ENCODE measurements at regions not wholly inside any gene's neighbourhood (a gene's known extent, or its start where the extent isn't known, plus 50 kb on each side); places are given as distances from the start of the nearest gene placed in this dataset.
"Not testable (repeated sequence)": the region's sequence is repeated elsewhere in the genome, so short reads cannot be mapped to it uniquely, and the experiment has no call there.

DNA sequence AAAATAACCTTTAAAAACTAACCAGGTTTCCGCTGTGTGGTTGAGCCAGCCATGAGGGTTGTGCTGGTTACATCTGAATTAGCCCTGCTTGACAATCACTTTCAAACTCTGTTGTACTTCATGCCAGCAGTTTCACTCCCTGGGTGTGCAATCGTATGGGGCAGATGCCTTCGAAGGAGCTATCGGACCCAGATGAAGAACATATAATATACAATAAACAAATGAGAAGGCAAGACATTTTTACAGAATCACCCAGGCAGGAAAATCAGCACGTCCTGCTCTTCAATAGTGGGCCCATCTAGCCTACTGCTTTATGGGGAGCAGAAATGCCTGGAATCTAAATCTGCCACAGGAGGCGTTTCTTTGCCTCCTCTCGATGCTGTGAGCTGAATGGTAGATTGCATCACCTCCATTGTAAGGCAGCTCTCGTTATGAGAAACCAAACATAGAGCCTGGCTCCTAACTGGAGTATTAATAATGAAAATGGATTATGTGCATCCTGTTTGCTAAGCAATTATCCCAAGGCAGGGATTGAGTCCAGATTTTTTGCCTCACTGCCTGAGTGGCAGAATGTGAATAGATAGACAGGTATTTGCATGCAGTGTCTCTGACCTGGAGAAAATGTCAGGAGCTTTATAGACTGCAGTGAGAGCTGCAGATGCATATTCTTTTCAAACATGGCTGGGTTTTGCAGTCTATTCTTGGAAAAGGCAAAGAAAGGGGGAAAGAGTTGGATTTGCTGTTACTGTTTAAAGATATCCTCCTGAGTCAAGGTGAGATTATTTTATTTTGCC is 143.3 kb upstream of the SMARCA2 start:
- no peak for DNase-seq (ENCODE audit: low spot score)

- DNase-seq (ENCODE audit: low spot score), result no peak
These were observed 139.8 kb upstream of the SMARCA2 start for GRCh38 chr9:1875251-1875851.

DNA sequence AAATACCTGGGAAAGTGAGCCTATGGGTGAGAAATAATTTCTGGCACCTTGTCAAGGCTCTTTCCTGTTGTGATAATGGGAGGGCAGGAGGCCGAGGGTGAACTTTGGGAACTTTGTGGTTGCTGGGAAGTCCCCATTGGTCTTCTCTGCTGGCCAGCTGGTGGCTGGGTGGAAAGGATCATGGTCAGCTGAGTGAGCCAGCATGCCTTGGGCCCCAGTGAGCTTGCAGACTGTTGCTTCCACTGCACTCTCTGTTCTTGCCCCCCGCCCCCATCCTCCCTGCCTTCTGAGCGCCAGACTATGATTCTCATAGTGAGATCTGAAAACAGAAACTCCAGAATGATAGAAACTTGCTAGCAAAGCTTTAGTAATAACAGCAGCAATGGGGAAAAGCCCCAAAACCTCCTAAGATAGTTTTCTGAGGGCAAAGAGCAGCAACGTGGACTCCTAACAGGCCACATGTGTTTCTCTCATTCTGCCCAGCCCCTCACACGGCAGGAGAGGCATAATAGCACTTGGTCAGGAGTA is 139.2 kb upstream of the SMARCA2 start:
- DNase-seq (ENCODE audit: low spot score), result no peak

GRCh38 chr9:1876891-1877496 is 138.2 kb upstream of the SMARCA2 start:
- no peak for DNase-seq (ENCODE audit: low spot score)

GRCh38 chr9:1877951-1878350 is 137.2 kb upstream of the SMARCA2 start:
- no peak for DNase-seq (ENCODE audit: low spot score)

GRCh38 chr9:1878811-1879210 is 136.3 kb upstream of the SMARCA2 start:
- DNase-seq (ENCODE audit: low spot score), result no peak

- DNase-seq (ENCODE audit: low spot score), result no peak
These were observed 135.6 kb upstream of the SMARCA2 start for GRCh38 chr9:1879501-1879900.

DNA sequence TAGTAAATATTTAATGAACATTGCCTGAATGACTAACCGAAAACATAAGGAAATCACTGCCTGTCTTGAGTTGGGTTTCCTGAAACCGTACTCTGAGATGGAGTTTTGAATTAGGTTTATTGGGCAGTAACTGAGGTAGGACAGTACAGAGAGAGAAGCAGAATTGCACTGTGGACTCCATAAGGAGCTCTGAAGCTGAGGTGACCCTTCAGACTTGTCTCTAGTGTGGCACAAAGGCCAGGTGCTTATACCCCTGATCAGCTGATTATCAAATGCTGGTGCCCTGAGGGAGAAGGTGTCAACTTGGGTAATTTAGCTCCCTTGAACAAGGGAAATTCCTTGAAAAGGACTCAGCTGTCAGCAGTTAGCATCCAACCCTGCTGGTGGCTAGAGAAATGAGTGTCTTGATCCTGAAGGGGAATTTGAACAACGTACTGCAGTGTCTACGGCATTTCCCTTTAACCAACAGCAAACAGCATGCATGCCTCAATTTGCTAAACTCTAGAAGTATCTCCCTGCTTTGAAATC is 135.0 kb upstream of the SMARCA2 start:
- DNase-seq (ENCODE audit: low spot score), result no peak

DNA sequence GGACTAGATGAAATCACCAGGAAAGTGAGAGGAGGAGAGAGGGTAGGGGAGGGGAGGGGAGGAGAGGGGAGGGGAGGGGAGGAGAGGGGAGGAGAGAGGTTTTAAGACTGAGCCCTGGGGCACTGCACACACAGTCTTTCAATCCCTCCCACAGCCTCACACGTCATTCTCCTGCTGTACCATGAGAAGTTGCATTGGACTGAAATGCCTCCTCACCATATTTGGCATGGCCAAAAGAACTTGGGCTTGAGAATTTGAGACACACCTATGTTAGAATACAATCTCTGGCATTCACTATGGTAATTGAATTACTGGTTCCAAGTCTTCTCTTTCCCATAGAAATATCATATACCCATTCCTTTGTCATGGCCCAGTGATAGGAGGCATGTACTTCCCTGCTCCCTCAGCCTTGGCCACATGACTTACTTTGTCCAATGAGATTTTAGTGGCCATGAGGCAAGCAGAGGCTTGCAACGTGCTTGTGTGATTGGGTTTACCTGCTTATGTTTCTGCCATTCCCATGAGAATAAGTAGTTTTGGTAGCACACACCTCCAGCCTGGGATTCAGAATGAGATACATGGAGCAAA is 133.3 kb upstream of the SMARCA2 start:
- DNase-seq (ENCODE audit: low spot score), result no peak

DNA sequence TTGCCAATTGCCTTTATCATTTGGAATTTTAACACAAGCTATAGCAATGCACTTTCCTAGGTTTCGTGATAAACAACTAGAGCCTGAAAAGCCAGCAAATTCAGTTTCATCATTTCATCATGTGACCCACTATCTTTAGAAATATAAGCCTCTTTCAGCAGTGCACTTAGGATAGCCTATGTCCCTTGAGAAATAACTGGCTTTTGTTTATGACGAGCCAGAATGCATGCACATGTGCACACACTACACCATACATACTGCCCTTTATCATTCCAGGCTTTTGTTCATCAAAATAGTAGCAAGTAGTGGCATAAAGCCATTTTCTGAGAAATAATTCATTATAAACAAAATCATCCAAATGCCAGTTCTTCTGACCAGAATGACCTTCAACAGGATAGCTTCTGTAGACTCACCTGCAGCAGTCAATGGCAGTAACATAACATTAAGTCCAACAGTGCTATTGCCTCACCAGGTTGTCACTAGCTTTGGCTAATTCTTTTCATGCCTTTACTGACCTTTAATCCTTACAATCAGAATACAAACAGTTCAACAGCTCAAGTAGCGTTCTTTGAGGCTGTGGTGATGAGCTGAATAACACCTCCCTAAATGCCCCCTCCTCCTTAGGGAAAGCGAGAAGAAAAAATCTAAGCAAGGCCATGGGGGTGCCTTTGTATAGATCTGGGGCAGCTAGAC is 132.3 kb upstream of the SMARCA2 start:
- no peak for DNase-seq (ENCODE audit: low spot score)

- DNase-seq (ENCODE audit: low spot score), result no peak
These were observed 124.9 kb upstream of the SMARCA2 start for GRCh38 chr9:1890201-1890600.

DNA sequence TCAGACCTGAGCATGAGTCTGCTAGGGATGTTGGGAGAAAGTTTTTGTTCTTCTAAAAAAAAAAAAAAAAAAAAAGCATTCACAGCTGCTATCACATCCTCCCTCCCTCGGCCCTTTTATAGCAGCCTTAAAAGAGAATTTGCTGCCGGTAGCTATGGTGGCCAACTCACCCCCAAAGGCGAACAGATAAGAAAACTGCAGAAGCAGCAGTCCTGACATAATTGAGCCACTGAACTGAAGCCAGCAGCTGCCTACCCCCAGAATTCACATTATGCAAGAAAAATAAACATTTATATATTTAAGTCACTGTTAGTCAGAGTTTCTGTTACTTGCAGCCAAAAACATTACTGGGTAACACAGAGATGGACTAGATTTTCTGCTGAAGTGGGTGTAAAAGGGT is 124.3 kb upstream of the SMARCA2 start:
- DNase-seq (ENCODE audit: low spot score), result no peak

DNA sequence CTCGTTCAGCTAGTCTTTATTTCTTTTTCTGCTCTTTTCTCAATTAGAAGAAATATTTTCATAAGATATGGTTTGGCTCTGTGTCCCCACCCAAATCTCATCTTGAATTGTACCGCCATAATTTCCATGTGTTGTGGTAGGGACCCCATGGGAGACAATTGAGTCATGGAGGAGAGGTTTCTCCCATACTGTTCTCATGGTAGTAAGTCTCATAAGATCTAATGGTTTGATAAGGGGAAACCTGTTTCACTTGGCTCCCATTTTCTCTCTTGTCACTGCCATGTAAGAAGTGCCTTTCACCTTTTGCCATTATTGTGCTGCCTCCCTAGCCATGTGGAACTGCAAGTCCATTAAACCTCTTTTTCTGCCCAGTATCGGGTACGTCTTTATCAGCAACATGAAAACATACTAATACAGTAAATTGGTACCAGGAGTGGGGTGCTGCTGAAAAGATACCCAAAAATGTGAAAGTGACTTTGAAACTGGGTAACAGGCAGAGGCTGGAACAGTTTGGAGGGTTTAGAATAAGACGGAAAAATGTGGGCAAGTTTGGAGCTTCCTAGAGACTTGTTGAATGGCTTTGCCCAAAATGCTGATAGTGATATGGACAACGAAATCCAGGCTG is 112.0 kb upstream of the SMARCA2 start:
- DNase-seq (ENCODE audit: low spot score), result not testable (repeated sequence)

- DNase-seq (ENCODE audit: low spot score), result no peak
These were observed 107.7 kb upstream of the SMARCA2 start for GRCh38 chr9:1907465-1907864.

DNA sequence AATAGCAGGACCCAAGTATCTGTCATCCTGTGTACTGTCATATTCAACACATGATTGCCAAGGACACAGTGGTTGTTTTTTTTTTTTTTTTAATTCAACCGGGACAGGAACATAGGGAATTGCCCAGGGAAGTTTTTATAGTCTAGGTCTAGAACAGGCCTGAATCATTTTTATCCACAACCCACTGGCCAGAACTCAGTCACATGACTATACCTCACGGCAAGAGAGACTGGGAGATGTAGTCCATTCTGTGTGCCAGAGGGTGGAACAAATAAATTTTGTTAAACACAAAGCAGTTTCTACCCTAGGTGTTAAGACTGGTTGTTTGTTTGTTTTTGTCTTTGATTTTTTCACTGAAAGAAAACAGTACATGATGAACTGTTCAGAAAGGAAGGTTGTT is 105.8 kb upstream of the SMARCA2 start:
- DNase-seq (ENCODE audit: low spot score), result no peak

GRCh38 chr9:1910269-1910811 is 104.8 kb upstream of the SMARCA2 start:
- no peak for DNase-seq (ENCODE audit: low spot score)

- no peak for DNase-seq (ENCODE audit: low spot score)
These were observed 101.4 kb upstream of the SMARCA2 start for GRCh38 chr9:1913631-1914330.

- no peak for DNase-seq (ENCODE audit: low spot score)
These were observed 99.1 kb upstream of the SMARCA2 start for GRCh38 chr9:1916095-1916494.

- no peak for DNase-seq (ENCODE audit: low spot score)
These were observed 98.5 kb upstream of the SMARCA2 start for GRCh38 chr9:1916655-1917054.

DNA sequence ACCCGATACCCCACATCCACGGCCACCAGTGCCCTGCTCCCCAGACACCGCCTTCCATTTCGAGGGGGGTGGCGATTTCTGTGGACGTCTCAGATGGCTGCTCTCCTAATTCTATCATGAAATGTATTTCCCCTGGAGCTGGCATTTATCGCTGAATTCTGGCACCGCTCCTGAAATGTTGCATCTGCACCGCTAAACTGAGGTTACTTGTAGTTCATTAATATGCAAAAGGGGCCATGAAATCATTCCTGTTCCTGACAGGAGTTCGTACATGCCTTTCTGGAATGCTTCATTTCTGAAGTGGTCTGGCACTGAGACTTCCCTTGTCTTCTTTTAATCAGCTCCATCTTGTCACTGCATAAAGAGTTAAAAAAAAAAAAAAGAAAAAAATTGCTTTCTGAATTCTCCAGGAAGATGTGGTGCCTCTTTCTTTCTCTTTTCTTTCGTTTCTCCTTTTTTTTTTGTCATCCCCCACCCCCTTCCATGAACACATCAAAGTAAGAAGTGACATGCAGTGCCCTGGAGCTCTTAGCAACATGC is 97.7 kb upstream of the SMARCA2 start:
- DNase-seq (ENCODE audit: low spot score), result no peak
